NK-92 treated with Interleukin-12 subunit alpha and Interleukin-12 subunit beta, amount 100 ng/mL, for 24 hours (cell line): ENCODE measurements at regions not wholly inside any gene's neighbourhood (a gene's known extent, or its start where the extent isn't known, plus 50 kb on each side); places are given as distances from the start of the nearest gene placed in this dataset.

Experiments
- DNase-seq: peaks from one replicate; lab custom pipeline; 2025; lab: John Stamatoyannopoulos, UW

DNA sequence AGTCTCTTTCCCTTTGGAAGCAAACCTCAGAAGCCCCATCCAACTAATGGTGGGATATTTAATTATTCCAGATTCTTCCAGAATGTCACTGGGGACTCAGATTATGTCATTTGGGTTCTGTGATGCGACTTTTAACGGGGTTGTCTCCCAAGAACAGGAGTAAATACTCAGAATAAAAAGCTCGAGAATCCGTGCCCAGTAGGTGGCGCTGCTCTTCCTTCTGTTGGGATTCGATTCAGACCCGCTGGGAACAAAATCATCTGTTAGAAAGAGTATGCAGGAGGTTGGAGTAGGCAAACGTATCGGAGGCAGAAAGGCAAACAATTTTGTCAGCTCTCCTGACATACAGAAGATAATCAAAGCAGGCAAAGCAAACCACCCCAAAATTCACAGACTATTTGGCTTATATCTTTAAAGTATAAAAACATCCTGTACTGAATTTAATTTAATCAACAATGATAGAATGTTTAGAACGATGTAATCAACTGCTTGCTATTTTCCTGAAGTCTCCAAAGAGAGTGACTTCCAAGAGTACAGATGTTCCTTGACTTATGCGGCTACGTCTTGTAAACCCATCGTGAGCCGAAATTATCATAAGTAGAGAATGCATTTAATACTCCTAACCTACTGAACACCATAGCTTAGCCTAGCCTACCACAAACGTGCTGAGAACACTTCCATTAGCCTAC is 169.8 kb upstream of the RAI14 start:
- DNase-seq: peak; percentile 39

DNA sequence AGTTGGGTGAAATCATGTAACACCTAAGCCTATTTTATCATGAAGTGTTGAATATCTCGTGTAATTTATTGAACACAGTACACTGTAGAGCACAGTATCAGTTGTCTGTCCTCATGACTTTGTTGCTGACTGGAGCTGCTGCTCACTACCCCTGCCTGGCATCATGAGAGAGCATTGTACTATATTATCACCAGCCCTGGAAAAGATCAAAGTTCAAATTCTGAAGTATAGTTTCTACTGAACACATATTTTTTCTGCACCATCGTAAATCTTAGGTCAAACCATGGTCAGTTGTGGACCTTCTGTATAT is 169.3 kb upstream of the RAI14 start:
- DNase-seq: no peak

DNA sequence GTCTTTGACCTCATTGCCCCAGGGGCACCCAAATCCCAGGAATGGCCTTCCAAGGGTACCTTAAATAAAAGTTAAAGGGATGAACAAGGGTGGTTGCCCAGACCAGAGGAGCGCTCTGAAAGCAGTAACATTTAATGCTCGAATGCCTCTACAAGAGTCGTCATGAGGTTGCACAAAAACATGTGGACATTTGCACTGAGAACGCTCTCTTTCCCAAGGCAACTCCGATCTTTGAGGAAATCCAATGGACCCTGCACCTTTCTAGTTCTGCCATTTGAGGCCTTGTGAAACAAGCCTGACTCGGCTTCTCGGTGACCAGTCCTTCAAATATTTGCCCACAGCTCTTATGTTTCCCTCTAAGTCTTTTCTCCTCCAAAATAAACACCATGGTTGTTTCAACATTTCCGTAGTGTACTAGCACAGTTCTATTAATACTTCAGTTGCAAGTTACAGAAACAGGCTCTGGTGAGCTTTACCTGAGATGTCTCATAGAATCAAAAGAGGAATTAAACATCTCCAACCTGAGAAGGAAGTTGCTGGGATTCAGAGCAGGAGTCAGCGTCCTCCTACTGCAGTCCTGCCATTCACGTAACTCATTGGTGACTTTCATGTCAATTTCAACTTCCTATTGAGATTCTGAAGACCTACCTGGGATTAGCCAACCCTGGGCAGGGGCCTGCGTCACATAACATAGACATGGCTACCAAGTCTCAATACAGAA is 168.8 kb upstream of the RAI14 start:
- no peak for DNase-seq

DNA sequence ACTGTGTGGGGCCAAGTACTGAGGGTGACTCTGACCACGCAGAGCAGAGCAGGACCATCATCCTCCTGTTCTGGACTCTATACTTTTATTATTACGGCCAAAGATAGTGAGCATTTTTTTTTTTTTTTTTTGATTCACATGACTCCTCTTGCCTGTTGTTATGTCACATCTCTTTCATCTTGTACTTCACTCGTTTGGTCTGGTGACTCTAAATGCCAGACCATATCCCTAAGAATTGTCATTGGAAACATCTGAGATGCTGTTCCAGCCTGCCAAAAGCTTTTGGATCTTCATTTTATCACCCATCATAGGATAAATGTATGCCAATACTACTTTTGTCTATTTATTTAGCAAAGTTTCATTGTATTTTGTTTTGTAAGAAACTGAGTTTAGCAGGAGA is 168.2 kb upstream of the RAI14 start:
- DNase-seq: no peak

DNA sequence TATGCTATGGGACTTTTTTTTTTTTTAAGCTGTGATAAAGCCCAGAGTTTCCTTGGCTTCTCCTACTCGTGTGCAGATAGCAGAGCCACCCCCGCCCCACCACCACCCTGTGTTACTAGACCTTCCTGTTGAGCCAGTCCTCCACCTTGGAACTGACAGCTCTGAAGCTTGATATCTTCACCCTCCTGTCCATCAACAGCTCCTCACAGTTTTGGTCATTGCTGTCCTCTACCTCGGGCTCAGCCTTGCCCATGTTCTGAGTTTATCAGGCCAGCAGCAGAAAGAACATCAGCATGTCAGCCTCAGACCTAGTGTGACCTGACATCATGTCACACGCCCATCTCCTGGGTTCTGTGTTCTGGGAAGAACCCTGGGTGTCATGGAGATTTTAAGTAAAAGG is 167.1 kb upstream of the RAI14 start:
- DNase-seq: no peak

DNA sequence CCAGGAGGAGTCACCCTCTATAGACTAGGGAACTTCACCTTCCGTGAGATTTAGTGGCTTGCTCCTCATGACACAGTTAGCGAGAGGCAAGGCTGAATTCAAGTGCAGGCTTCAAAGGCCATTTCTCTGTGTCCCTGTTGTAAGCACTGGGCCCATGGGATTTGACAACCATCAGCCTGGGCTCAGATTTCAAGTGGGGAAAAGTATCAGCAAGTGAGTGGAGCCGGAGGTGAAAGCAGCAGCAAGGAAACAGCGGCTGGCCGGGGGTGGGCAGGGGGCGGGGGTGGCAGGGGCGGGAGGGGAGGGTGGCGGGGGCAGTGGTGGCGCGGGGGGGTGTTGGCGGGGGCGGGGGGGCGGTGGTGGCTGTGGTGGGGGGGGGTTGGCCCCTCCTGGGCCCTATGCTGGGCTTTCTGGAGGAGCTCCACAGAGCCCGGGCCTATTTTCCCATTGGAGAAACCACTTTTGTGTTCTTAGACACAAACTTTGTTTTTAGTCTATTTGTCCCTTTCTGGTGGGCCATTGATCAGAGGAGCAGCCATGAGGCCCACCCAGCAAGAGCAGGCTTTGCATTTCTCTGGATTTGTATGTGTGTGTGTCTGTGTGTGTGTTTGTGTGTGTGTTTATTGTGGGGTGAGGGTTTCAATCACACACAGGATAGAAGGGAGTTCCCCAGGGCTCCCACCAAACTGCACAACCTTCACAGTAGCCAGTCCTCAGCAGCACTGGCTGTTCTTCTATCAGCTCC is 165.4 kb upstream of the RAI14 start:
- no peak for DNase-seq

DNA sequence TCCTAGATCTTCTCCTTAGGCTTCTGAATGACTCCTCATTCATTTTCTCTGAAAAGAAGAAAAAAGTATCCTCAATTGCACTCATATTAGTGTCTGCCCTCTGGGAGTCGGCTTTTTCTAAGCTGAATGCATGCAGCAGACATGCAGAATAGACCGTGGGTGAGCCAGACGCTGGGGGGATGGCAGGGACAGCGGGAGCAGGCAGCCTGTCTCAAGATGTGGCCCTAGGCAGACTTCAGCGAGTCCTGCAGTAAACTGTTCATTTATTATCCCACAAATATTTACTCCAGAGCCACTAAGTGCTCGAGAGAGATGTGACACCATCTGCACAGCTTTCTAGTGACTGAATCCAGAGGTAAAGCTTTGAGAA is 164.9 kb upstream of the RAI14 start:
- no peak for DNase-seq

DNA sequence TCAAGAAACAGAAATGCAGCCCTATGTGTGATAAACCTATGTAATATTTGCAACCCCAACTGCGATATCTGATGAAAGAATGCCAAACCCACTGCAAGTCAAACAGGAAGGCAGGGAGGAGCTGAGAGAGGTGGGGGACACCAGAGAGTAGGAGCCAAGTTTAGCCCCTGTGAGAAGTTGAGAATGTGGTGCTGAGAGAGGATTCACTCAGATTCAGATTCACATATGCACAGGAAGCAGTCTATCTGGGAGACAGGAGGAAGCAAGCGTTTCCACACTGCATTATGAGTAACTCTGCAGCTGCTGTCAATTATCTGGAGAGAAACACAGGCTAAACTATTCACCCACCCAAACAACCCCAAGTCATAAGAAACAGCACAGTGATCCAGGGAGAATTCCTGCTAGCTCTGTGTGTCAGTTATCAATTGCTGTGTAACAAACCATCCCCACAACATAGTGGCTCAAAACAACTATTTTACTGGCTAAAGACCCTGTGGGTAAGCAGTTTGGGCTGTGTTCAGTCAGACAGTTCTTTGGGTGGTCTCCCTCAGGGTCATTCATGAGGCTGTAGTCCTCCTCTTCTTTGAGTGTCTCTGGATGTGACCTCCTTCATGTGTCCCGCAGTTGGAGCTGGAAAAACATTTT is 161.9 kb upstream of the RAI14 start:
- peak; percentile 27 for DNase-seq

DNA sequence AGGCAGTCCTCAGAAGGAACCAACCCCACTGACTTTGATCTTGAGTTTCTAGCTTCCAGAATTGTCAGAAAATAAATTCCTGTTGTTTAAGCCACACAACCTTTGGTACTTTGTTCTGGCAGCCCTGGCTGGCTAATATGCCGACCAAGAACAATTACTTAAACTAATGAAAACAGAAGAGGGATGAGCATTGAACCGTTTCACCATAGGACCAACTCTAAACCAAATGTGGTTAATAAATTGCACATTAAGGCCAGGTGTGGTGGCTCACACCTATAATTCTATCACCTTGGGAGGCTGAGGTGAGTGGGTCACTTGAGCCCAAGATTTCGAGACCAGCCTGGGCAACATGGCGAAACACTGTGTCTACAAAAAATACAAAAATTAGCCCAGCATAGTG is 160.9 kb upstream of the RAI14 start:
- DNase-seq: no peak

DNA sequence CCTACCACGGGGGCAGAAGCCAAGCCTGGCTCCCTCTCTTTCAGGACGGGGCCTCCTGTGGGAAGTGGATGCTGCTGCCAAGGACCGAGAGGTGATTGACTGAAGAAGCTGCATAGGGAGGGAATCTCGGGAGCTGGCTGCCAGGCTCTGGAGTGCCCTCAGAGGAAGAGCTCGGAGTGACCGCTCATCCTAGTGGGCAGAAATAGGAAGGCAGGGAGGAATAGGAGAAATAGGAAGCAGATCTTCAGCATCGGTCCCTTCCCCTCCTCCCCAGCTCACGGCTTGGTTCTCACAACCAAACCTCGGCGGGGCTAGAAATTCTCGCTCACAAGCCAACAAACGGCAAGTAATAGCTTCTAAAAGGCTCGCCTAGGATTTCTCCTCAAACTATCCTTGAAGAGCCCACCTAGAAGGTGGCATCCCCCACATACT is 159.9 kb upstream of the RAI14 start:
- no peak for DNase-seq

DNA sequence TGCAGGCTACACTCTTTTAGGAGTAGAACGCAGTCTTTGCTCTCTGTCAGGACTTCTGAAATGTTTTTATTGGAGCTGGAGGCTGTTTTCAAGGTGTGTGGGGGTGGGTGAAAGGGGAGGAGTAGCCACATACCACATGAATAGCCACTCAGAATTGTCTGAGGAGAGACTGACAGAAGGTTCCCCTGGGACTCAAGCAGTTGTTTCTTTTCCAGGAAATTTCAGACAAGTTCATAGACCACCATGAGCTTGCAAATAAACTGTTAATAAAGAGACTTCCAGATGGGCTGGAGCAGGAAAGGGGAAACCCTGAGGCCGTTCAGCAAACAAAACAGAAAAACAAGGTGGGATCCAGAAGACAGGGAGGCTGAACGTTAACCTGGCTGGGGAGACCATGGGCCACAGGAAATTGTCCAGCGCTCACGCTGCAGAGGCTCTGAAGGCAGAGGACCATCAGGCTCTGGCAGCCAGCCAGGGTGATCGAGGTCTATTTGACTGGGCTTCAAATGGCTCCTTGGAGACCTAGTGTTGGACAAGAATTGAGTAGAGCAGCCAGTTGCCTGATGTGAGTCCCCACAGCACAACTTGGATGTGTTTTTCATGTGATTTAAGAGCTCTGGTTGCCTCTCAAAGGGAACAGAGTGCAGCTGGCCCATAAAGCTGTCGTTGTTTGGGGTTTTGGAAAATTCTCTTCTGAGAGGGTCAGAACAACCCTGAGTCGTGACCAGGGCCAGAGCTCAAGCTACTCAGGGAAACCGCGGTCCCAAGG is 159.2 kb upstream of the RAI14 start:
- DNase-seq: no peak

DNA sequence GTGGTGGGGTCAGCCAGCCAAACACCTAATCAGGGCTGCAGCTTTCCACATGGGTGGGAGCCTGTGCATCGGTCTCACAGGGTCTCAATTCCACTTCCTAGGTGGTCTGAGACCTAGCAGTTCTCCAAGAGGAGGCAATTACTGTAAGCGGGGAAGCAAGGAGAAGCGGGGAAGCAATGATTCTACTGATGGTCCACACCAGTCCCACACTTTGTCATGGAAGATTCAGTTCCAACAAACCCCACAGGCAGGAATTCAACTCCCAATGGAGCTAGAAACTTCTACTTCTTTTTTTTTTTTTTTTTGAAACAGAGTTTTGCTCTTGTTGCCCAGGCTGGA is 158.7 kb upstream of the RAI14 start:
- DNase-seq: no peak

DNA sequence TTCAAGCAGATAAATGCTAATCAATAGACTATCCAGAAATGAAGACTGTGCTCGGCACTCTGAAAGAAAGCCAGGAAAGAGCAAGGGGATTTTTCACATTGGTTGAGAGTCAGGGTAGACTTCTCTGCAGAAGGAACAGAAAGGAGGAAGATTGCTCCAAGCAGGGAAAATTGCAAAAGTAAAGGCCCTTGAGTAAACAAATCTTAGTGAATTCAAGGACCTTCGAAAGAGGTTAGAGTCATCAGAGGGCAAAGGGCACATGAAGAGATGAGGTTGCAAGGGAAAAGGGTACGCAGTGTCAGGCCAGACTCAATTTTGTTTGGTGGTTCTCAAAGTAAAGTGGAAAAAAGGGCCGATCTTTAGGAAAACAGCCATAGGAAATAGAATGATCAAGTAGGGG is 157.6 kb upstream of the RAI14 start:
- DNase-seq: no peak

DNA sequence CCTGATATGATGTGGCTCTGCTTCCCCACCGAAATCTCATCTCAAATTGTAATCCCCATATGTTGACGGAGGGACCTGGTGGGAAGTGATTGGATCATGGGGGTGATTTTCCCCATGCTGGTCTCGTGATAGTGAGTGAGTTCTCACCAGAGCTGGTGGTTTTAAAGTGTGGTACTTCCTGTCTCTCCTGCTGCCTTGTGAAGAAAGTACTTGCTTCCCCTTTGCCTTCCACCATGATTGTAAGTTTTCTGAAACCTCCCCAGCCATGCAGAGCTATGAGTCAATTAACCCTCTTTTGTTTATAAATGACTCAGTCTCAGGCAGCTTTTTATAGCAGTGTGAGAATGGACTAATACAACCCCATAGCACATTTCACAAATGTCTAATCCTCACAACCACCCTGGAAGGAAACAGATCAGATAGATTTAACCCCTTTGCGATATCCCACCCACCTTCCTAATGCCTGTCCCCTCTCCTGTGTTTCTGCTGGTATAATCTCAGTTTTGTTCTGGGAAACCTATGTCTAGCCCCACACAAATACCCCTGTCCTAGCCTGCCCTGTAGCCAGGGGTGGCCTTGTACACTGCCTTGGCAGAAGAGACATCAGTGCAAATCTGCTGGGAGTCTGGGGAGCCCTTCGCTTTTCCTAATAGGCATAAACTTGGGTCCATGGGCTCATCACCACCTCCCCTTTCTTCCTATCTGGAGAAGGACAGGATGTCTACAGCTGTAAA is 157.0 kb upstream of the RAI14 start:
- DNase-seq: no peak

DNA sequence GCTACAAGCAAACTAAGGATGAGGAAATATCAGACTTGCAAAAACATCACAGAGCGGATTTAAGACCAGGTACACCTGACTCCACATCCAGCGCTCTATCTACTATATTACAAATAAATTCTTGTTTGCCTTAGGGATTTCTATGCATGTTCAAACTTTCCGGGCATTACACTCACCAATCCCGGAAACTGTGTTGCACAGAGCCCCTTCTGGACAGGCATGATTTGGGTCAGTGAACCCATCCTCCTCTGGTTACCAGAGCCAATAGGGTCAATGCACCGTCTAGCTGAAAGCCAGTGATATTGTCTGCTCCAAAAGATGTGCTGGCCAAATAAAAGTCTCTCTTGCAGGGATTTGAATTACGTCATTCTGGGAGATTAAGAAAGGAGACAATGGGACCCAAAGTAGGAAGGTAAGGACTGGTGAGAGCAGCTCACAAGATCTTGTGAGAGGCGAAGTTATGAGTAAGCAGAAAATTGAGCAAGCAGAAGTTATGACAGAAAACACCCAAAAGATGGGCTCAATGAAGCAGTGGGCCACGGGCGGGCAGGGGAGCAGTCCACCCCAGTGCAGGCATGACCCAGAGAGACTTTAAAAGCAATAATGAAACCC is 155.8 kb upstream of the RAI14 start:
- DNase-seq: no peak

DNA sequence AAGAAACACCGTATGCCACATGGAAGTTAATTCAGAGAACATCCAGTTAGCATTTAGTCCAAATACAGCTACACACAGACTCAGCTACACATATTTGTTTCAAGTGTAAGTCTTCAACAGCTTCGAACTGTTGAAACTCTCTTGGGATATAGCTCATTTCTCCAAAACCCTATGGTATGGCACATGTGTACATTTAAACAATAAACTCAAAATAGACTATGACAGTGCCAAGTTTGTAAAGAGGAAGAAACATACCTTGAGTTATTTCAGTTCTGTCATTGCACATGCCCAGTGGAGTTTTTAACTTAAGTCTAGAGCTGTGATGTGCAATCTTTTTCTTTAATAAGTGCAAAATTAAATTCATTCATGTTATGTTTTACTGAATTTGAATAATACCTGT is 155.1 kb upstream of the RAI14 start:
- DNase-seq: no peak

DNA sequence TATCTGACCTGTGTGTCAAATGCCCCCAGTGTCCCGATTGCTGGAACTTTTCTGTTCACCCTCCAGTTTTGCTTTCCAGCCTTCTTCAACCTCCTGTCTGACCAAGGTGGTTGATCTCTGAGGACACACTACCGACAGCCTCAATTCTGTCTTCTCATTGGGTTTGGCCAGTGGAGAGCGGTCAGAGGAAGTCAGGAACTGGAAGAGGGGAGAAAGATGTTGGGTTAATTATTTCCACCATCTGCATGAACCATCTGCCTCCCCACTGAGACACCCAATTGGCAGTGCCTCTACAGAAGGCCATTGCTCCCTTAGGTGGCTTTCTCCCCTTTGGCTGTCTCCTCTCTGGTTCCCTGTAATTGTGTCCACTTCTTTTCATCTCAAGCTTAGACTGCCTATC is 154.3 kb upstream of the RAI14 start:
- no peak for DNase-seq

DNA sequence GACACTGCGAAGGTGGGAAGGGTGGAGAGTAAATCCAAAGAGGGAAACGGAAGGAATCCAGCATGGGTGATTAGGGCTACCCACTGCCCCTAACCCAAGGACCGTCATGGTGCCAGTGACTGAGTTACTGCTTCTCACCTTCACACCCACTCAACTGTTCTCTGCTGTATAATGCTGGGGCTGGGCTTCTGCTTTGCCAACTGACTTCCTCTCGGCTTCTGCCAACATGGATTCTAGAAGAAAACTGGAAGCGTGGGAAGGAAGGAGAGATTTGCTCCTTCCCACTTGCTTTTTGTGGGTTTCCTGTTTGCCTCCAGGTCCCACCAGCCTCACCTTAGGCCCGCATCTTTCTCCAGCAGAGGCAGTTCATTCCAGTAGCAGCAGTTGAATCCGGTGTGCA is 153.5 kb upstream of the RAI14 start:
- DNase-seq: no peak

DNA sequence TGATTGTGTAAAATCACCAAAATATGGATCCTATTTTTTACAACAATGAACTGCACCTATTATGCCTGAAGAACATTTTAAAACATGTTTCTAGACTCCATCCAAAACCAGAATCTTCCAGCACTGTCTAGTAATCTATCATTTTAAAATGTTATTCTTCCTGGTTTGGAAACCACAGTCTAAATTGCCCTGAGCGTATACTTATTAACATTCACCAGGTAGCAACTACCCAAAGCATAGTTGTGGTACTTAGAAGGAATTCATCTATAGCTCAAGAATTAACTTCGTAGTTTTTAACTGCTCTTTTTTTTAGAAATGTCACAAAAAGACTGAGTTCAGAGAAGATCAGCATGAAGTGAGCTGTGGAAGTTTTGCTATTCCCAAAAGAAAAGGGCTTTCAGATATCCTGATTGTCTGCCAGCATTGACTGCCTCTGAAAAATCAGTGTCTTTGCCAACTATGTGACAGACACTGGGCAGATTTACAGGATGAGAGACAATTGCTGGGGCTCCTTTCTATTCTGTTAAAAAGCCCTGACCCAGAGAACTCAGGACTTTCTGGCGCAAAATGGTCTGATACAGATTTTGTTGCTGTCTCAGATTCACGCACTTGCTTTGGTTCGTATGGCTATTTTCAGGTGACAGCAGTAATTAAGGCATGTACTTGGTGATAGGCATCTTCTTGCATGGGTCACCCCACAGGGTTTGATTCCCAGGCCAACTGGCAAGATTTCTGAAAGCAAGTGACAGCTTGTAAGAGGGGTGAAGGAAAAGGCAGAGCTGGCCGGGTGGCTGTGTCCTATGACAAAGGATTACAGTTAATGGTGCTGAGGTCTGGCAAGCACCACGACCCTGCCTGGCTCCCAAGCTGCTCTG is 152.5 kb upstream of the RAI14 start:
- DNase-seq: no peak

DNA sequence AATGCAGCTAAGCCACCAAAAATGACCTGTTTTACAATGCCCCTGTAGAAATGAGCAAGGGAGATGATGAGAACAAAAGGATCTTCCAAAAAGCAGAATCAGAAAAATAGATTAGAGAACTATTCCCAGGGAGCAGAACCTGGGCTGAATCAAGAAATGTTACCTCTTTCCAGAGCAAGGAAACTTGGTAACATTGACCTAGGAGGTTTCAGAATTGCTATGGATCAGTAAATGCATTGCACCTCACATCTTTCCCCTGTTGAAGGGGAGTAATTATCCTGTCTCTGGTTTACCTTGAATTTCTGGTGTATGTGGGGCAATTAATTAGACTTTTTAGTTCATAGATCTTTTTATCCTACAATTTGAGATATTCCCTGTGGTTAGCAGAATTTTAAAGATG is 151.2 kb upstream of the RAI14 start:
- DNase-seq: no peak
